IPS DF 4.7 (cell line): ENCODE measurements at regions not wholly inside any gene's neighbourhood (a gene's known extent, or its start where the extent isn't known, plus 50 kb on each side); places are given as distances from the start of the nearest gene placed in this dataset.

ENCODE experiments used
- DNase-seq: peaks from one replicate; pipeline ENCODE4 v3.0.0-alpha.2; 2013; ENCODE audit warnings: low spot score; ENCODE audit errors: extremely low read depth

DNA sequence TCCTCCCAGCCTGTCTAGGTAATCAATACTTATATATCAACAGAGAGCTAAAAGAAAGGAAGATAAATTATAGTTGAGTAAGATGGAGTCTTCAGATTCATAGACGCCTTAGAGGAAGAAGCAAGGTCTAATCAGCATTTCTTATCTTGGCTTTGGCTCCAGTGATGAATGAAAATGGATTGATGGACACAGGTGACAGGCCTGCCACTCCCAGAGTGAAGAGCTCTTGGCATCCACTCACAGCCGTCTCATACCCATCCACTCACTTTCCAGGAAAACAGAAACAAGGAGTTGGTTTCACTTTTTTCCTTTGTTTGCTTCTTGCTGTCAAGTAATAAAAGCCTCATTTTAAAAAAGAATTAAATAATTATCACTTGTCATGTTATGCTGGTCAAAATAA is 168.2 kb downstream of the MFSD1 start:
- DNase-seq: no peak

GRCh38 chr3:158974904-158975303 is 173.1 kb downstream of the MFSD1 start:
- DNase-seq: no peak

DNA sequence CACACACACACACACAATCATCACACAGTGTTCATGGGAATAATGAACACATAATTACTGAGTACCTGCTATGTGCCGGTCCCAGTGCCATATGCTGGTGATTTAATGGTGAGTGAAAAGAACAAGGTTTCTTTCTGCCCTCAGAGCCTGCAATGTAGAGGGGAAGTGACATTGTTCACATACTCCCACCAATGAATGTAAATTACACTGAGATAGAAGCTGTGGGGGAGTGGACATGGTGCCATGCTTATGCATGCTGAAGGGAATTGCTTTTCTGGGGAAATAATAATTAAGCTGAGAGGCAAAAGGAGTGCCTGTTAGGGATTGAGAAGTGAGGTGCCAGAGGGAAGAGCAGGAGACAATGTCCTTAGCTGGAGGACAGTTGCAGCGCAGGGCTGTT is 175.1 kb downstream of the MFSD1 start:
- DNase-seq: no peak

DNA sequence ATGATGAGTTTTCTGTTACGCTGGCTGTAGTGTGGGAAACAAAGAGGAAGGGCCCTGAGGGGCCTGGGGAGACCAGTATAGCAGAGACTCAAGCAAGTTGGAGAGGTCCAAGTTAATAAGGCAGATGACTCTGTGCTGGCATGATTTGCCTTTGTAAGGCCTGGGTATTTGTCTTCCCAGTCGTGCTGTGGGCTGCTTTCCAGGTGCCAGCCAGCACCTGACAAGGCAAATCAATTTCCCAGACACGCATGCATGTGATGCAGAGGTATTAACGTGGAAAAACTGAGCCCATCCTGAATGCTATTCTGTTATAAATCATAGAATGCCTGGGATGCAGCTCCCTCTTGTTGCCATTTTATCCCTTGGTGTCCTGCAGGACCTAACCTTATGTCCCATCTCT is 175.6 kb downstream of the MFSD1 start:
- DNase-seq: no peak

GRCh38 chr3:158983216-158984099 is 181.6 kb downstream of the MFSD1 start:
- DNase-seq: no peak

DNA sequence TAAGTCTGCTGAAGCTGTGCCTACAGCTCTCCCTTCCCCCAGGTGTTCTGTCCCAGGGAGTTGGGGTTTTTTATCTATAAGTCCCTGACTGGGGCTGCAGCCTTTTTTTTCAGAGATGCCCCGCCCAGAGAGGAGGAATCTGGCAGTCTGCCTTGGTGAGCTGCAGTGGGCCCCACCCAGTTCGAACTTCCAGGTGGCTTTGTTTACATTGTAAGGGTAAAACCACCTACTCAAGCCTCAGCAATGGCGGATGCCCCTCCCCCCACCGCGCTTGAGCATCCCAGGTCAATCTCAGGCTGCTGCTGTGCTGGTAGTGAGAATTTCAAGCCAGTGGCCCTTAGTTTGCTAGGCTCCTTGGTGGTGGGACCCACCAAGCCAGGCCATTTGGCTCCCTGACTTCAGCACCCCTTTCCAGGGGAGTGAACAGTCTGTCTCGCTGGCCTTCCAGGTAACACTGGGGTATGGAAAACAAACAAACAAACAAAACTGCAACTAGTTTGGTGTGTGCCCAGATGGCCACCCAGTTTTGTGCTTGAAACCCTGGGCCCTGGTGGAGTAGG is 189.4 kb downstream of the MFSD1 start:
- peak; percentile 46 for DNase-seq

DNA sequence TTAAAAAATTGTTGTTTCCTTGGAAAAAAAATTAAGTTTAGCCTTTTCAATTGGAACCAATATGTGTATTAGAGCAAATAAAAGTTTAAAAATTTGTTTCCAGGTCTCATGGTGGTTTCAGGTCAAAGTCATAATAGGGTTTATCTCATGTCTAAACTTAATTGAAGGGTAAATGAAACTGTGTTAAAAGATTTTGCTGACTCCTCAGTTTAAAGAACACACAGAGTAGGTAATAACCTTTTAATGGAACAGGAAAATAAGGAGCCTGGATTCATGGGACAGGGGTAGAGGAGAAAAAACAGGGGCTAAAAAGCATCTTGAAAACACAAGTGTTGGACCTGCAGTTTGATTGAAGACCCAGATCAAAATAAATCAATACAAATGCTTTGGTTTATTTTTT is 190.6 kb downstream of the MFSD1 start:
- DNase-seq: no peak

DNA sequence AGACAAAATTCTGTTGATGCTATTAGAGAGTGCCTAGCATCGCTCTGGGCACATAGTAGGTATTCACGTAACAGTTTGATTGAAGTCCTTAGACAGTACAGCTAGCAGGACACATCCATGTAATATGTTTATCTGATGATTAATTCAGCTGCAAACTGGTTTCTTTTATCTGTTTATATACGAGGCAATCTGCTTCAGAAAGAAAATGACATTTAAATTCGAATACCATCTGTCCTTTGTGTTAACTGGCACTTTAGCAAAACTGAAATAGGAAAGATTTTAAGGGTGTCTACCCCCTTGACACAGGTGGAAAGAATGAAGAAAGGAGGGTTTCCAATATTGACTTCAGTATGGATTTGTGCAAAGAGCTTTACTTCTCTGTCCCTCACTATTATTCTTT is 192.5 kb downstream of the MFSD1 start:
- no peak for DNase-seq

GRCh38 chr3:159001711-159002110 is 199.9 kb downstream of the MFSD1 start:
- no peak for DNase-seq

- no peak for DNase-seq
Measured at GRCh38 chr3:159005137-159005536, 203.3 kb downstream of the MFSD1 start.

DNA sequence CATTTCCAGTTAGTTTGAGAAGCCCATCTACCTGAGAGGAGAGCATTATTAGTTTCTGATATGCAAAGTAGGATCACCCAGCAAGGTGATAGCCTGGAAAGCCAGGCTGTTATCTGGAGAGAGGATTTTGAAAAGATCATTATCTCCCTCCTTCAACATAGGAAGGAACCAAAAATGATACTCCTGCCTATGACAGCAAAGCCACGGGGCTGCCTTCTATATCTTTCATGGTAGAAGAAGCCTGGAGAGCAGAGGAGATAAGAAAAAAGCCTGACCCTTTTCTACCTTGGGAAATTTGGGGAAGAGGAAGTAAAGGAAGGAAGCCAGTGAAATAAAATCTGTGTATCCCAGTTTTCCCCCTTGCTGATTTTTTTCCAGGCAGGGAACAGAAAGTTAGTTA is 205.5 kb downstream of the MFSD1 start:
- DNase-seq: no peak

DNA sequence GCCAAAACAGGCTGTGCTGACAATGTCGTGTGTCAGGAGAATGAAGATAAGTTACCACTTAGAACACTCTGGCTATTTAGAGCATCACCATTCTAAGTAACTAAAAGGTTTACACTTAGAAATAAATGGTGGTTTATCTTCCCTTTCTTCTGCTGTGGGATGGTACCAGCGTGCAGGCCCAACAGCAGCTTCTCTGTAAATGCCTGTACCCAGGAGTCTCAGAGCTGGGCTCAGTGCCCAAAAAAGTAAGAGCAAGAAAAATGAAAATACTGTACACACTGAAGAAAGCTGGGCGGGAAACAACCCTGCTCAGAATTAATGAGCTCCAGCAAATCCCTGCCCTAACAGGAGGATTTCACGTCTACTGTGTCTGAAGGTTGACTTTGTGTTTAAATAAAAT is 206.5 kb downstream of the MFSD1 start:
- no peak for DNase-seq

GRCh38 chr3:159018341-159018740 is 216.5 kb downstream of the MFSD1 start:
- no peak for DNase-seq

GRCh38 chr3:159025733-159026132 is 223.9 kb downstream of the MFSD1 start:
- no peak for DNase-seq

DNA sequence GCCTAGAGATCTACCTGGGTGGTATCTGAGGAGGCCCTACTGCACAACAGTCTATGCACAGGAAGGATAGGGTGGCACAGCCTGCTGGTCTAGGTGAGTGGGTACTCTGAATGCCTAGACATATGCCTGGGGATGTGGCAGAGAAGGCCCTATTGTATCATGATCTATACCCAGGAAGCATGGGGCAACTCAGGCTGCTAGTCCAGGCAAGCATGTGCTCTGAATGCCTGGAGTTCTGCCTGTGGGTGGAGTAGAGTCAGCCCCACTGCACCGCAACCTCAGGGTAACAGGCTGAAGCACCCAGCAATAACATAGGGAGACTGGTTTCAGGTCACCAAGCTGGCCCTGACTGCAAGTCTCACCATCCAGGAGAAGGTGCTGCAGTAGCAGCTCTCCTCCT is 224.7 kb downstream of the MFSD1 start:
- DNase-seq: no peak

- DNase-seq: no peak
Measured at GRCh38 chr3:159028706-159029105, 226.9 kb downstream of the MFSD1 start.

DNA sequence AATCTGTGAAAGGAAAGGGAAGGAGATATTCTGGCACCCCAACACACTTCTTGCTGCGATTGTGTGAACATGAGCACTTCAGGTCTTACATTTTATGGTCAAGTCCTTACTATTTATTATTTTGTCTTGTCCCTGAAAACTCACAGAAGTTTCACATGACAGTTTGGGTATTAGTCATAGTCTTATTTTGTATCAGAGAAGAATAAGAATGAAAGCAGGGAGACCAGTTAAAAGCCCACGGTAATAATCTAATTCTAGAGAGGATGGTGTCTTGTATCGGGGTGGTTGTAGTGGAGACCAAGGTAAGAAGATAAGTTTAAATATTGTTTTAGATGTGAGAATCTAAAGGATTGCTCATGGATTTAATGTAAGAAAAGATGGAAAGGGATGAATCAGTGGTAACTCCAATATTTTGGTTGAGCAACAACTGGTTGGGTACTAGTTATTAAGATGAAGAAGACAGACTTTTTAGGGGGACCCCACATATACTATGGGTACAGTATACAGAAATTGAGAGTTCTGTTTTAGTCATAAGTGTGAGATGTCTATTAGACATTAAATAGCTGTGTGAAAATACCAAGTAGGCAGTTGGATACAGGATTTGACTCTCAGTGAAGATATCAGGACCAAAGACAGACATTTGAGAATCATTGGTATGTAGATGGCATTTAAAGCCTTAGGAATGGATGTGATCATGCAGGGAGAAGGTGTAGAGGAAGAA is 227.6 kb downstream of the MFSD1 start:
- DNase-seq: no peak

DNA sequence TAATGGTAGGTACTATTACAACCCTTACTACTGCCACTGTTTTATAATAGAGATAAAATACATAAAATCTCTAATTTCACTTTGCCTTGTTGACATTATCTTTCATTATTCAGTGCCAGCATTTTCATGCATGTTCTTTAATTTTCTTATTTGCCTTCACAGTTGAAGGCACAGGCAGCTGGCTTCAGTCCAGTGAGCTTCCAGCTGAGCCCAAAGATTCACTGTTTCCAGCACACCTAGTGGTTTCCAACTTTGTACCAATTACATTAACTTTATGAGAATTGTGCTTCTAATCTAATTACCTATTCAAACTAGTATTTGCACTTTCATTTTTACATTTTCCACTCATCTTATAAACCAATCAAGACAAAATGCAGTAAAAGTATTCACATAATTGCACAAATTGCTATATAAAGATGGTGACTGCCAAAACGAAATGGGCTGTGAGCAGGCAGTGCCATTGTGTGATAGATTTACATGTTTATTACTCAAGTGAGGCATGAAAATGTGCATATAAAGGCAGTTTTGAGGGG is 228.3 kb downstream of the MFSD1 start:
- DNase-seq: no peak

GRCh38 chr3:159030886-159031679 is 229.2 kb downstream of the MFSD1 start:
- DNase-seq: no peak

GRCh38 chr3:159032311-159032710 is 230.5 kb downstream of the MFSD1 start:
- DNase-seq: no peak

DNA sequence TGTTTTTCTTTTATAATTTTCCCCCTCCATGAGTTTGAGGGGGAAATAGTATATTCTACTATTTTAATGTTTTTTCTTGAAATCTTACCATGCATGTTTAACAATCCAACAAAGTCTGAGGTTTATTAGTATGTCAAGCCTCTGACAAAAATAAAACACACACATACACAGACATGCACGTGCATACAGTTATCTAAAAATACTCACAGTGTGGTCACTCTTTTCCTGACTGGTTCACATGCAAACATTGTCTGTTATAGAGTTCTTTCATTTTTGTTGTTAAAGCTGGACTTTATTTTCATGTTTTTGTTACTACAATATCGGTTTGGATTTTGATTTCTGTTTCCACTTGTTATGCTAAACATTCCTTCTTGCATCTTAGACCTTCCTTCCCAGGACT is 236.6 kb downstream of the MFSD1 start:
- no peak for DNase-seq
